ENCODE measurements at regions not wholly inside any gene's neighbourhood (a gene's known extent, or its start where the extent isn't known, plus 50 kb on each side); places are given as distances from the start of the nearest gene placed in this dataset.
"Not testable (repeated sequence)": the region's sequence is repeated elsewhere in the genome, so short reads cannot be mapped to it uniquely, and the experiment has no call there.

- peak; percentile 56 for DNase-seq
These were observed 229.7 kb upstream of the IRX4 start for GRCh38 chr5:2112173-2113025.

- no peak for DNase-seq
These were observed 228.9 kb upstream of the IRX4 start for GRCh38 chr5:2111569-2112105.

GRCh38 chr5:2110934-2111462 lies 228.3 kb upstream of the IRX4 start:
- no peak for DNase-seq

GRCh38 chr5:2110137-2110933 lies 227.6 kb upstream of the IRX4 start:
- no peak for DNase-seq

- DNase-seq: no peak
These were observed 226.8 kb upstream of the IRX4 start for GRCh38 chr5:2109566-2109965.

- DNase-seq: no peak
These were observed 224.0 kb upstream of the IRX4 start for GRCh38 chr5:2106721-2107120.

GRCh38 chr5:2105141-2105540 lies 222.4 kb upstream of the IRX4 start:
- DNase-seq: no peak

- no peak for DNase-seq
These were observed 221.2 kb upstream of the IRX4 start for GRCh38 chr5:2103940-2104339.

- no peak for DNase-seq
These were observed 220.4 kb upstream of the IRX4 start for GRCh38 chr5:2102819-2103776.

- DNase-seq: no peak
These were observed 219.0 kb upstream of the IRX4 start for GRCh38 chr5:2101685-2102084.

- no peak for DNase-seq
These were observed 214.3 kb upstream of the IRX4 start for GRCh38 chr5:2096887-2097505.

GRCh38 chr5:2095011-2095410 lies 212.3 kb upstream of the IRX4 start:
- no peak for DNase-seq

- no peak for DNase-seq
These were observed 211.9 kb upstream of the IRX4 start for GRCh38 chr5:2094616-2094995.

GRCh38 chr5:2093859-2094615 lies 211.3 kb upstream of the IRX4 start:
- no peak for DNase-seq

GRCh38 chr5:2091921-2092320 lies 209.2 kb upstream of the IRX4 start:
- no peak for DNase-seq

GRCh38 chr5:2087980-2088379 lies 205.3 kb upstream of the IRX4 start:
- DNase-seq: no peak

- DNase-seq: no peak
These were observed 192.6 kb upstream of the IRX4 start for GRCh38 chr5:2075365-2075764.

- DNase-seq: no peak
These were observed 188.8 kb upstream of the IRX4 start for GRCh38 chr5:2071562-2071961.

- not testable (repeated sequence) for DNase-seq
These were observed 188.1 kb upstream of the IRX4 start for GRCh38 chr5:2070787-2071186.

- DNase-seq: no peak
These were observed 185.8 kb upstream of the IRX4 start for GRCh38 chr5:2068531-2068930.

- no peak for DNase-seq
These were observed 183.6 kb upstream of the IRX4 start for GRCh38 chr5:2066373-2066772.
